Uterus (tissue), 2 donors: ENCODE measurements at regions not wholly inside any gene's neighbourhood (a gene's known extent, or its start where the extent isn't known, plus 50 kb on each side); places are given as distances from the start of the nearest gene placed in this dataset.

Source experiments
- CTCF ChIP-seq, 4 experiments: fragments of 200-600 bp in 2 of 4; fragments of 450-650 bp in 2 of 4; sonication (generic) in 2 of 4; IDR thresholded peaks; one replicate each; pipeline ENCODE4 v1.5.1; 2016 to 2019; ENCODE audit warnings: antibody characterized with exemption in 4 of 4, mild to moderate bottlenecking in 2 of 4, moderate library complexity in 1 of 4
- POLR2A ChIP-seq, 2 donors: fragments of 450-650 bp; IDR thresholded peaks; one replicate each; pipeline ENCODE4 v1.6.1; 2016; ENCODE audit warnings: antibody characterized with exemption in 2 of 2, mild to moderate bottlenecking in 1 of 2, moderate library complexity in 1 of 2

DNA sequence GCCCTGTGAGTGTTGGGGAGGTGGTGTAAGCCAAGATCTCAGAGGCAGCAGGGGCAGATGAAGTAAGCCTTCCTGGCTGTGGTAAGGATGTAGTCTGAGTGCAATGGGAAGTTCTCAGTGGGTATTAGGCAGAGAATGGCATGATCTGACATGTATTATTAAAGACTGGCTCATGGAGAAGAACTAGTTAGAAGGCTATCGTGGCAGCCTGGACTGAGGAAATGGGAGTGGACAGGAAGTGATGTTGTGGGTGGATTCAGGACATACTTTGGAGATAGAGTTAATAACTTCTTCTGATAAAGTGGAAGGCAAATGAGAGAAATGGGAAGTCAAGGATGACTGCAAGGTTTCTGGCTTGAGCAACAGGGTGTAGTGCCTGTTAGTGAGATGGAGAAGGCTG, 250.9 kb upstream of the CFAP20DC start:
- TF ChIP-seq CTCF (IDR thresholded peaks at IDR 0.05), result no peak
- no peak for TF ChIP-seq POLR2A (IDR thresholded peaks at IDR 0.05)
